Muscle of arm (tissue), 1 donor: ENCODE measurements at regions not wholly inside any gene's neighbourhood (a gene's known extent, or its start where the extent isn't known, plus 50 kb on each side); places are given as distances from the start of the nearest gene placed in this dataset.

Experiments used
- DNase-seq: peaks from one replicate; pipeline ENCODE4 v3.0.0-alpha.2; 2013

DNA sequence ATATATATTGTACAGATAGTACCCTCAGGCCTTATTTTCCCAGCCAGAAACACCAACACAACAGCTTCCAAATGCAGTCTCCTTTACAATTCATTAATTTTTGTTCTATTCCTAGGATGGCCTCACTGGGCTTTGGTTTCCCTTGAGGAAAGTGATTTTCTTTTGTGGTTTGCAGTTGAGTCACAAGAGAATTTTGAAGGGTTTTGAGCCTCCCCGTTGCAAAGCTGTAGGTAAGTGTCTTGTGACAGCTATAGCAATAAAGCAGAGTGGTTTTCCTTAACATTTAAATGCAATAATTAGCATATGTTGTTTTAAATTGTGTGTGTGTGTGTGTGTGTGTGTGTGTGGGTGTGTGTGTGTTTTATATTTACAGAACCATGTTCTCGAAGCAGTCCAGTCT is 54.1 kb upstream of the WDR17 start:
- DNase-seq, result no peak

GRCh38 chr4:176013476-176014247 is 52.0 kb upstream of the WDR17 start:
- no peak for DNase-seq

GRCh38 chr4:176014583-176015108 is 51.0 kb upstream of the WDR17 start:
- no peak for DNase-seq
